Gastrocnemius medialis (tissue), 4 donors: ENCODE measurements at regions not wholly inside any gene's neighbourhood (a gene's known extent, or its start where the extent isn't known, plus 50 kb on each side); places are given as distances from the start of the nearest gene placed in this dataset.

Experiments
- CTCF ChIP-seq, 5 experiments: fragments of 450-650 bp in 3 of 5; fragments of 200-600 bp in 2 of 5; sonication (generic) in 2 of 5; IDR thresholded peaks in 4 of 5; conservative IDR thresholded peaks in 1 of 5; 1 replicate in 4 of 5; 2 replicates in 1 of 5; pipeline ENCODE4 v1.5.1; 2016 to 2019; ENCODE audit warnings: antibody characterized with exemption in 5 of 5, mild to moderate bottlenecking in 3 of 5, moderate library complexity in 3 of 5
- POLR2A ChIP-seq, 2 donors: fragments of 450-650 bp; IDR thresholded peaks; one replicate each; pipeline ENCODE4 v1.6.1; 2017; ENCODE audit warnings: antibody characterized with exemption in 2 of 2, mild to moderate bottlenecking in 2 of 2, moderate library complexity in 2 of 2

GRCh38 chr13:80105350-80105749 is 235.6 kb downstream of the SPRY2 start:
- TF ChIP-seq CTCF (IDR thresholded peaks at IDR 0.05 in 4 of 5, conservative IDR thresholded peaks at IDR 0.05 in 1 of 5), result no peak
- TF ChIP-seq POLR2A (IDR thresholded peaks at IDR 0.05), result no peak
